Choroid plexus epithelial cell (primary cell): ENCODE measurements at regions not wholly inside any gene's neighbourhood (a gene's known extent, or its start where the extent isn't known, plus 50 kb on each side); places are given as distances from the start of the nearest gene placed in this dataset.
"Not testable (repeated sequence)": the region's sequence is repeated elsewhere in the genome, so short reads cannot be mapped to it uniquely, and the experiment has no call there.

ENCODE experiments used
- DNase-seq: peaks from one replicate; pipeline ENCODE4 v3.0.0-alpha.2; 2010; ENCODE audit warnings: low read depth
- H3K4me3 ChIP-seq: 2 replicates; pipeline ENCODE4 v1.5.1; 2011; ENCODE audit warnings: low read depth, mild to moderate bottlenecking, control low read depth, low read length, moderate library complexity
- CTCF ChIP-seq: conservative IDR thresholded peaks from 2 replicates; pipeline ENCODE4 v1.5.1; 2011; ENCODE audit warnings: low read depth, mild to moderate bottlenecking, control low read depth, inconsistent platforms, low read length, moderate library complexity

DNA sequence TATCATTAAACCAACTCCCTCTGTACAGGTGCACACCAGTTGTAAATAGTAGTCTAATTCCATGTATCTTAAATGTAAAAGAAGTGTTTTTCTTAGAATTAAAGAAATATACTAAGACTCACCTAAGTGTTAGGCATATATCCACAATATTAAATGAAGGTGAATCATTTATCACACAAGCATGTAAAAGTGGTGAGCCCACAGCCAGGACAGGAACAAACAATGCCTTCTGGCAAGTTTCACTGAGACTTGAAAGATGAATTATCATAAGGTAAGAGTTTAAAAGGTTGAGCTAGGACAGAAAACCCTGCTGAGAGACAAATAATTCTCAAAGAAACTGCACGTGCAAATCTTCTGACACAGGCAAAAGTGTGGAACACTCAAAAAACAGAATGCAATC, 832.5 kb downstream of the TAF11L14 start:
- no peak for DNase-seq
- TF ChIP-seq CTCF = no peak
- H3K4me3 ChIP-seq = no peak overlapping the region

- not testable (repeated sequence) for H3K4me3 ChIP-seq, DNase-seq
These were observed 837.5 kb downstream of the TAF11L14 start for GRCh38 chr5:18471791-18472190.

DNA sequence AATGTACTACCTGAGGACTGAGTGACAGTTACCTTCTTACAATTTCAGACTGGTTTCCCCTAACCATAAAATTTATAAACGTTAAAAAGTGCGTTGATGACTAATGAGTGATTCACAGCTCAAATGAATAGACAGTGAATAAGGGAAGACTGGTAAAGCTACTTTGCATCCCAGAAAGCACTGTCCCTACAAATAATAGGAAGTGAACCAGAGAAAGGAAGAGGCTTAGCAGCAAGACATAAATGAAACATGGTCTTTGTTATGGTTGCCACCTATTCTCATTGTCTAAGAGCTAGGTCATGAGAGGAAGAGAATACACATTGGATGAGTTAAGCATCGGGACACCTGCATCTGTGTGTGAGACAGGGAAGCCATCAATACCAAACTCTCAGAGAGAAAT, 849.2 kb downstream of the TAF11L14 start:
- H3K4me3 ChIP-seq = no peak overlapping the region
- TF ChIP-seq CTCF = no peak
- no peak for DNase-seq

DNA sequence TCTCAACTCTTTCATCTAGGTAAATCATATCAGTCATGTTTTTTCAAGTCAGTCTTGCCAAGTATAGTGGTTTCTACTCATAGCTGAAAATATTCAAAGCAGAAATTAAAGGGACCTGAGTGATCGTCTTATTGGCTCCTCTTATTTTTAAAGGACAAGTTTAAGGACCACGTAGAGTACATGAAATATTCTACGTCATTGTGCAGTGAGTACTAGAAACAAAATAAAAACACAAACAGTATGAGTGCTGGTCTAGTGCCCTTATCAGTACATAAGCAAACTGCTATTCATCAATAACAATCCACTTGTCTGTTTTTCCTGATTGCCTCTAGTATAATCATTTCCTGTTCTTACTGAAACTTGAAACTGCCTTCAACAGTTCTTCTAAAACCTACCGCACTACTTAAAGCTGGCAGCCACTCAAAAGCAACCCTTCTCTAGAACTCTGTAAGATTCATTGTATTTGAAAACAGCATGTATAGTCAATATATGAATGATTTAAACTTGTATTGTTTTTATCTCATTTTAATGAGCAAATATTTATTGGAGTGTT, 853.7 kb downstream of the TAF11L14 start:
- H3K4me3 ChIP-seq = no peak overlapping the region
- TF ChIP-seq CTCF = no peak
- DNase-seq = no peak

GRCh38 chr5:18489703-18490102, 855.4 kb downstream of the TAF11L14 start:
- DNase-seq = no peak
- no peak for TF ChIP-seq CTCF
- H3K4me3 ChIP-seq = no peak overlapping the region

- no peak for DNase-seq
- no peak overlapping the region for H3K4me3 ChIP-seq
- no peak for TF ChIP-seq CTCF
These were observed 857.1 kb downstream of the TAF11L14 start for GRCh38 chr5:18491349-18491748.

DNA sequence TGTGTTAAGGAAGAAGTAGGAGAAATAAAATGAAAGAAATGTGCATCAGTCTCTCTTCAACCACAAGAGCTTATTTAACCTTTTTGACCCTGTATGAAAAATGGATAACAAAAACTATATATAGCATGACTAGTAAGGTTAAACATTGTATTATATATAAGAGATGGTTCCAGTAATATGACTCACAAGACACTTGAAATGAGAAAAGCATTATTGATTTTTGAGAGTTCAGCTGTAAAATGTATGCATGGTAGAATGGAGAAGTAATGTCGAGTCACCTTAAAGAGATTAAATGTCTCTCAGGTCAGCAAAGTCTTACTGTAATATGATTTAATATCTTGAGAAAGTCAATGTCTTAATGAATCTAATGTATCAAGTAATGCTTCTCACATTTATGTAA, 860.9 kb downstream of the TAF11L14 start:
- H3K4me3 ChIP-seq = no peak overlapping the region
- no peak for DNase-seq
- no peak for TF ChIP-seq CTCF
